HG03439 (cell line): ENCODE measurements at regions not wholly inside any gene's neighbourhood (a gene's known extent, or its start where the extent isn't known, plus 50 kb on each side); places are given as distances from the start of the nearest gene placed in this dataset.

ENCODE experiments used
- ATAC-seq: cut with Tn5 transposase; IDR thresholded peaks from one replicate; pipeline ENCODE4 v1.9.1; 2021; ENCODE audit warnings: mild to moderate bottlenecking, moderate library complexity; ENCODE audit not compliant: unreplicated experiment

DNA sequence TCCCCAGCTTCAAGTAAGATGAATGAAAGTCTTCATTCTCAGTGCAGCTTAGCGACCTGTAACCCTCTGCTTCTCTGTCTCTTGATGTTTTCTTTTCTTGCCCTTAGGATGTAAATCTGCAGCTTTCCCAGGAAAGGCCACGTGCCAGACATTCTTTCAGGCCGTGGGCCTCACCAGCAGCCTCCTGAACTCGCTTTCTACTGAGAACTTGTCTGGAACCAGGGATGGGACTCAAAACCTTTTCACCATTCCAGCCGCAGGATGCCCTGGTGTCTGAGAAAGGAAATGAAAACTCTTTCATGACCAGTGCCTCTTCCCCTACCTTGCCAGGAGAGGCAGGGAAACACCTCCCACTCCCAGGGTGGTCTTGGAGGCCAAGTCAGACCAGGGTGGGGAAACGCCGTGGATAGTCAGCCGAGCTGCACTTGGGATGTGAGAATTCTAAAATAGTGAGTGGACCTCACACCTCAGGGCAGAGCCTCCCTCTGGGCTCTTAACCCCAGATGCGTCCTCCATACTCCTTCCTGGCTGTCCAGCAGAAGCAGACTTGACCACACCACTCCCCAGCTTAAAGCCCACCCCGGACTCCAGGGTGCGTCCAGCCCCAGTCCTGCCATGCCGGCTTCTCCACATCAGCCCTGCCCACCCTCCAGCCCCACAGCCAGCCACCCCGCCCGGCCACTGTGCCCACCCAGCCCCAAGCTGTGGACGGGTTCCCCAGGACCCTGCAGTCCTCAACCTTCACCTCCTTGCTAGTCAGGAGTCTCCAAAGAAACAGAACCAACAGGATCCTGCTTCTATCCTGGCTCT lies 115.5 kb downstream of the TWIST2 start:
- no peak for ATAC-seq

DNA sequence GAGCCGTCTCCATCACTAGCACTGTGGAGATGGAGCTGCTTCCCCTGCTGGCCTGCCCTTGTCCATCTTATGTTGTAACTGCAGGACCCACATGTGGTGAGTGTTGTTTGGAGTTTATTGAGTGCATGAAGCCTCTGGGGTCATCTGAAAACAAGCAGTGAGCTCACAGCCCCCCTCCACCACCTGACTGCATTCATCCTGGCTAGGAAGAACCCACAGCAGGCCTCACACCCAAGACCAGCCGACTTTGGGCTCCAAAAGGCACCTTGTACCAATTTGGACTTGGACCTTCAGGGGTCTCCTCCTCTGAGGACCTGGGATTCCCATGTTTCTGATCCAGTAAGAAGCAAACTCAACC lies 116.1 kb downstream of the TWIST2 start:
- ATAC-seq = no peak

- ATAC-seq = no peak
Observed at GRCh38 chr2:238964544-238965067, 116.7 kb downstream of the TWIST2 start.

DNA sequence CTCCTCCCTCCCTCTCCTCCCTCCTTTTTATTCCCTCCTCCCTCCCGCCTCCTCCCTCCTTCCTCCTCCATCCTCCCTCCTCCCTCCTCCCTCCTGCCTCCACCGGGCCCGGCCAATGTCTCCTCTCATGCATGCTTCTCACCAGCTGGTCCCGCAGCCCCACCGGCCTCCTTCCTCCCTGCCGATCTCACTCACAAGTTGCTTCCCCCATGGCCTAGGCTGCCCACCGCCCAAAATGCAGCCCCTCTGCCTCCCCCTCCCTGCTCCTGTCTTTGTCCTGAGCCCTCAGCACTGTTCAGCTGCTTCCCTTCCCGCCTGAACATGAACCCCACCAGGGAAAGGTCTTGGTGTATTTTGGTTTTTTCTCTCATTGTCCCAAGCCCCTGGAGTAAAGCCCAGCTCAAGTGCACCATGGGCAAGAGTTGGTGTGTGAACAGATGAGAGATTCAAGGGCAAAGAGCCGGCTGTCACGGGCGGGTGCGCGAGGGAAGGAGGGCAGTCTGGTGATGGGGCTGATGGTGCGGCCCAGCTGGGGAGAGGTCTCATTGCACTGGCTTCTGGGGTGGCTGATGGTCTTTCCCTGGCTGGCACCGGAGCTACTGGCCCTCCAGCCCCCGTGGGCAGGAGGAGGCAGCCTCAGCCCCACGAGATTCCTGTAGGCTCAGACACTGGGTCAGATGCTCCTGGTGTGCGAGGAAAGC lies 117.6 kb downstream of the TWIST2 start:
- no peak for ATAC-seq

GRCh38 chr2:238966072-238966937 lies 118.4 kb downstream of the TWIST2 start:
- ATAC-seq = no peak

GRCh38 chr2:238967031-238967977 lies 119.4 kb downstream of the TWIST2 start:
- no peak for ATAC-seq

- no peak for ATAC-seq
Observed at GRCh38 chr2:238967978-238968360, 120.1 kb downstream of the TWIST2 start.

DNA sequence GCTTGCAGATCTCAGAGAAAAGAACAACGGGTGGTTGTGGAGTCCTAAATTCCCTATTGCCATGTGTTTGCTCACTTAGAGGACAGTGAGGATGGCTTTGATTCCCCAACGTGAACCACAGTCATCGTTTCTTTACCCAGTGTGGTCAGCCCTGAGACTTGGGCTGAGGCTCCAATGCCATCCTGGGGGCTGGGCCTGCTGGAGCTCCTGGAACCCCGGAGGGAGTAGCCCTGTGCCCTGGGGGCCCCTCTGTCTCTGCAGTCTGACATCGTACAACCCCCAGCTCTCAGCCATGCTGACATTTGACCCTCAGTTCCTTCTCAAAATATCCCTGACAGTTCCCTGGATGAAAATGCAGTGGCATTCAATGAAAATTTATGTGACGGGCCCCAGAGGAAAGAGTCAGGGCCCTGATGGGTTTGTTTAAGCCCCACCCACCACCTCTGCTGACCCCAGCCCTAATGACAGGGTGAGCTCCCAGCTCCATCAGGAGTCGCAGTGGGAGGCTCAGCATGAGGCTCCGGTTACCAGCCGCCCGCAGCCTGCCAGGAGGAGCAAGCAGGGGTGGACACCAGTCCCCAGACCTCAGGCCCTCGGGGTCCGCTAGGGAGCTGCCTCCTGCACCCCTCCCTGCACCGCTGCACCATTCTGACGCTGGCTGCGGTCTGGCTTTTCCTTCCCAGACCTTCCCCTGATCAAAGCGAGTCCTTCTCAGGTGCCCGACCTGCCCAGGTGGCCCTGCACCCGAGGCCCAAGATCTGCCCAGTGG lies 120.9 kb downstream of the TWIST2 start:
- no peak for ATAC-seq

DNA sequence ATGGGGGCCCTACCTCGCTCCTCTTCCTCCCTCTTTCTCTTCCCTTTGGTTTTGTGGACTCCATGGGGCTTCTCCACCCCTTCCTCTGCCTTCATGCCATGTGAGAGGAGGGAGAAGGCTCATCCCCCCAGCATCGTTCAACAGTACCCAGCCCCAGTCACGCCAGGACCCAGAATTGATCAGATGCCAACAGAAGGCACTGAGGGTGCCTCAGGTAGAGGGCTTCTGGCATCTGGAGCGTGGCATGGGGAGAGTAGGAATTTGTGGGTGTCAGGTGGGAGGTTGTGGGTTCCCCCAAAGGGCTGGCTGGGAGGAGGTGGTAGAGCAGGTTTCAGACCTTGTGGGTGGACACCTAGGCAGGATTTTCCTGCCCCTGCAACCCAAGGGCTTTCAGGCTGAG lies 122.0 kb downstream of the TWIST2 start:
- ATAC-seq = no peak

DNA sequence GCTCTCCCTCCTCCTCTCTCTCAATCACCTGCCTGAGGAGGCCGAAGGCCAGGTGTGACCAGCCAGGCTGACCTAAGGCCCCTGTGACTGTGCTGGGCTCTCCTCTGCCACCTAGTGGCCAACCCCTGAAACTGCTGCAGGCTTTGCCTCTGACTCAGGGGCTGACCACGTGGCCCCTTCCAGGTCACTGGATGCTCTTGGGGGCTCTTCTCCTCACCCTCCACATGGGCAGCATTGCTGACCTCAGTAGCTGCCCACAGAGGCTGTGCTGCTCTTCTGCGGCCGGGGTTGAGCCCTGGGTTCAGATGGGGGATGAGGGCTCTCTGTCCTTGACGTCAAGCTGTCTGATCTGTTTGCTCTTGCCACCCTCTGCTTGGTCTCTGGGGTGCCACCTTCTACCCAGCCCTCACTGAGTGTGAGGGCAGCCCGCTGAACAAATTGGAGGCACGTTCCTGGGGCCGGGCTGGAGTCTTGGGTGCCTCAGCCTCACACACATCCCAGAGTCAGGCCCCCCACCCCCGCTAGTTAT lies 122.7 kb downstream of the TWIST2 start:
- peak; percentile 77 for ATAC-seq

- no peak for ATAC-seq
Observed at GRCh38 chr2:238971318-238972145, 123.6 kb downstream of the TWIST2 start.

- ATAC-seq = no peak
Observed at GRCh38 chr2:238972146-238972445, 124.2 kb downstream of the TWIST2 start.

- no peak for ATAC-seq
Observed at GRCh38 chr2:238973038-238973739, 125.3 kb downstream of the TWIST2 start.

GRCh38 chr2:238974081-238974480 lies 126.2 kb downstream of the TWIST2 start:
- no peak for ATAC-seq

DNA sequence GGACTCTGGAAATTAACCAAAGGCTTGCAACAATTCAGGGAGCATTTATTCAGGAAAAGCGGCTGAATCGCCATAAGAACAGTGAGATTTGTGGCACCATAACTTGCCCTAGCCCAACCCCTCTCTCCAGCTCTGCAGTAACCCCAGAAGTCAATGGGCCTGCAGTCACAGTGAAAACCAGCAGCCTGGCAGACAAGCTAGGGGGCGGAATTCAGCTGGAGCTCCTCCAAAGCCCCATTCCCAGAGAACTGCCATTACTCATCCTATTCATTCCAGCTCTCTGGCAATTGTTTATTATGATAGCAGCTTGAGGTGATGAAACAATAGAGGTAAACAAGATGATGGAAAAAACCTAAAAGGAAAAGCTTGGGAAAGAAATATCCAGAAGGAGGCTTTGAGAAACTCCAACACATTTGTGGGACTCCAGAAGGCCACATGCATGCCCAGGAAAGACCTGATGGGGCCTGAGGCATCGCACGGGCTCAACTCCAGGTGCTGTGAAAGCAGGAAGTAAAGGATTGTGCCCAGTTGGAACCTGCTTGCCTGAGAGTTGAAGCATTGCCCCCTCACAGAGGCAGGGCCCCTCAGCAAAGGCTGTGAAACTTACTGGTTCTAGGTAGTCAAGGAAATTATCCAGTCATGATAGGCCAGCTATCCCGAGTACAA lies 126.7 kb downstream of the TWIST2 start:
- ATAC-seq = no peak

- ATAC-seq = no peak
Observed at GRCh38 chr2:238975408-238975807, 127.5 kb downstream of the TWIST2 start.

DNA sequence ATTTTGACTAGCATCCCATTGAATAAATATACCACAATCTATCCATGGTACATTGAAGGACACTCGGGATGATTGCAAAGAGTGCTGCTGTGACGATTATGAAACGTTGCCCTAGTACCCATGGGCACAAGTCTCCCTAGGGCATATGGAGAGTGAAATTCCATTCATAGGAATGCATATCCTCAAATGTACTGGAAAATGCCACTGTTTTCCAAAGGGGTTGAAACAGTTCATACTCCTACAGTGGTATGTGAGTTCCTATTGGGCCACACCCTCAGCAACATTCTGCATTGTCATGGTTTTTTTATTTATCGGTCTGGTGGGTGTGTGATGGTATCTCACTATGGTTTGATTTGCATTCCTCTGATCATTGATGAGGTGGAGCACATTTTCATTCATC lies 130.6 kb downstream of the TWIST2 start:
- ATAC-seq = no peak
